ENCODE measurements at regions not wholly inside any gene's neighbourhood (a gene's known extent, or its start where the extent isn't known, plus 50 kb on each side); places are given as distances from the start of the nearest gene placed in this dataset.

DNA sequence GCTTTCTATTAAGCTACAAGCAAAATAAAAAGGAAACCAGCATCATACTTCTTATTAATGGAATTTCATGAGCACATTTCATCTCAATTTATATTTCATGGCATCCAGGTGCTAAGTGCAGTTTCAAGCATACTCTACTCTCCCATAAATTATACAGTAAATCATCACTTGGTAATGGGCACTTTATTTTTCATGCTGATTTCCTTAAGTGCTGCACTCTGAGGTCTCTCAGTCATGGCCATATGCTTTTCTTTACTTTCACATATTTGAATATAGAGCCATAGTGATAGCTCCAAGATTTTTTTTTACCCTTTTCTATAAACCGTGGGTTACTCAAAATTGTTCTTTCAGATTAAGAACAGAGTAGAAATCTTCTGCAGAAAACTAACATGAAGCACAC lies 1505.7 kb upstream of the CADM2 start:
- Histone ChIP-seq H4K20me1 (ENCODE audit: control insufficient read depth, insufficient read depth, insufficient read length) (no peaks in the 10 kb centered on the region), H3K4ac (ENCODE audit: low read depth, low read length) (no peak overlapping the region), H3K27me3 (ENCODE audit: insufficient read depth, low read length) (no peaks in the 10 kb centered on the region), H2BK12ac (ENCODE audit: insufficient read length, low read depth, low read length) (no peak overlapping the region), H4K5ac (ENCODE audit: insufficient read length, low read depth, low read length) (no peak overlapping the region), H3K4me1 (ENCODE audit: insufficient read depth, low read length) (no peaks in the 10 kb centered on the region), H2AK5ac (ENCODE audit: insufficient read length, low read length) (no peak overlapping the region), H4K8ac (replicated peaks; ENCODE audit: insufficient read length, low read depth, low read length) (no peak overlapping the region), H3K56ac (ENCODE audit: insufficient read length, low read depth, low read length) (no peak overlapping the region), H3K14ac (ENCODE audit: insufficient read depth, low read length) (no peak overlapping the region), H3K27ac (ENCODE audit: insufficient read length, low read depth, low read length) (no peak overlapping the region), H3K23ac (ENCODE audit: insufficient read length, low read depth, low read length) (no peak overlapping the region), H3T11ph (ENCODE audit: low read length) (no peak overlapping the region), H3K23me2 (ENCODE audit: insufficient read length, low read depth, low read length, poor library complexity, severe bottlenecking) (no peaks in the 10 kb centered on the region), H3K9me3 (ENCODE audit: control insufficient read depth, low read depth, low read length) (no peaks in the 10 kb centered on the region), H2BK15ac (ENCODE audit: low read depth, low read length) (no peak overlapping the region), H3K79me2 (ENCODE audit: insufficient read depth, low read length) (no peaks in the 10 kb centered on the region), H3K79me1 (ENCODE audit: insufficient read depth, low read depth, low read length, poor library complexity, severe bottlenecking) (no peaks in the 10 kb centered on the region), H4K91ac (ENCODE audit: insufficient read length, low read depth, low read length) (no peak overlapping the region), H3K18ac (ENCODE audit: insufficient read length, low read depth, low read length) (no peak overlapping the region), H2BK5ac (ENCODE audit: insufficient read length, low read length) (no peak overlapping the region), H2BK20ac (ENCODE audit: low read depth, low read length, poor library complexity, severe bottlenecking) (no peak overlapping the region), H3K4me2 (ENCODE audit: insufficient read depth, insufficient read length, low read length) (no peak overlapping the region), H2BK120ac (ENCODE audit: low read depth, low read length, poor library complexity, severe bottlenecking) (no peak overlapping the region), H3K9ac (ENCODE audit: extremely low read depth, insufficient read length, low read length) (no peak overlapping the region), H2AFZ (ENCODE audit: low read length) (no peak overlapping the region)
- no peaks in the 10 kb centered on the region for H3K9me3 Mint-ChIP-seq
- no CpG with 5 or more reads among the region's 1 CpG for WGBS (ENCODE audit: extremely low coverage, insufficient read length, low lambda C conversion rate)
- H3K36me3 Mint-ChIP-seq (ENCODE audit: insufficient read depth in 1 of 3, low read depth in 3 of 3): no peaks in the 10 kb centered on the region
- TF ChIP-seq, protein P1, sequence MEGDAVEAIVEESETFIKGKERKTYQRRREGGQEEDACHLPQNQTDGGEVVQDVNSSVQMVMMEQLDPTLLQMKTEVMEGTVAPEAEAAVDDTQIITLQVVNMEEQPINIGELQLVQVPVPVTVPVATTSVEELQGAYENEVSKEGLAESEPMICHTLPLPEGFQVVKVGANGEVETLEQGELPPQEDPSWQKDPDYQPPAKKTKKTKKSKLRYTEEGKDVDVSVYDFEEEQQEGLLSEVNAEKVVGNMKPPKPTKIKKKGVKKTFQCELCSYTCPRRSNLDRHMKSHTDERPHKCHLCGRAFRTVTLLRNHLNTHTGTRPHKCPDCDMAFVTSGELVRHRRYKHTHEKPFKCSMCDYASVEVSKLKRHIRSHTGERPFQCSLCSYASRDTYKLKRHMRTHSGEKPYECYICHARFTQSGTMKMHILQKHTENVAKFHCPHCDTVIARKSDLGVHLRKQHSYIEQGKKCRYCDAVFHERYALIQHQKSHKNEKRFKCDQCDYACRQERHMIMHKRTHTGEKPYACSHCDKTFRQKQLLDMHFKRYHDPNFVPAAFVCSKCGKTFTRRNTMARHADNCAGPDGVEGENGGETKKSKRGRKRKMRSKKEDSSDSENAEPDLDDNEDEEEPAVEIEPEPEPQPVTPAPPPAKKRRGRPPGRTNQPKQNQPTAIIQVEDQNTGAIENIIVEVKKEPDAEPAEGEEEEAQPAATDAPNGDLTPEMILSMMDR (conservative IDR thresholded peaks at IDR 0.05): no peak
- no peak overlapping the region for H3K27ac Mint-ChIP-seq
- H3K4me3 Mint-ChIP-seq: no peak overlapping the region
- no peaks in the 10 kb centered on the region for H3K27me3 Mint-ChIP-seq (ENCODE audit: low read depth)
- H3K4me1 Mint-ChIP-seq: peaks cover 2 to 7% of the 10 kb centered on the region in 2 experiments; a peak in 3 of 4 replicates
- no peak for DNase-seq
